ENCODE measurements at regions not wholly inside any gene's neighbourhood (a gene's known extent, or its start where the extent isn't known, plus 50 kb on each side); places are given as distances from the start of the nearest gene placed in this dataset.

DNA sequence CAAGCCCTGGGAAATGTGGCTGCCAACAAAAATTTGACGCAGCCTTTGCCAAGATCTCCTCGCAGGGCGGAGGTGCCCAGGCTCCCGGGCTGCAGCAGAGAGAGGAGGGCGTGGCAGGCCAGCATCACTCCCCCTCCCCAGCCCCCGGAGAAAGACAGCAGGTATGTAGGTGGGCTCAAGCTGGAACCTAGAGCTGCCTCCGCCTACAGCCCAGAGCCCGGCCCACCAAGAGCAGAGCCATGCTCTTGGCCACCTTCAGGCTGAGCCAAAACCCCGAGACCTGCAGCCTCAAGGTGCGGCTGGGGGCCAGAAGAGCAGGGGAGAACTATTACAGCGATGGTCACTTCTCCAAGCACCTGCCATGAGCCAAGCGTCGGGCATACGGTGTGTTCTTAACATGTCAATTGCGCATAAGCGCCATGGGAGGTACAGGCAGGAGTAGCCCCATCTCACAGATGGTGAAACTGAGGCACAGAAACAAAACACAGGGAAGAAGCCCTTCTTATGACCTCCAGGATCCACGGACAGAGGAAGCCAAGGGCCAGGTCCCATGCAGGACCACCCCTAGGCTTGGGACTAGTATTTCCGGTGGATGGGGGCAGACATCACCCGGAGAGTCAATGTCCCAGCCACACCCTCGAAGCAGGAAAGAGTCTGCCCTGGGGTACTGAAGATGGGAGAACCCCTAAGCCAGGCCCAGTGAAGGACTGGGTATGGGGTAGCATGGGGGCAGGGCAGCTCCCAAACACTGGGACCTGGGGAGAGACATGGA lies 109.0 kb downstream of the NCOR2 start:
- TF ChIP-seq POLR2A (IDR thresholded peaks at IDR 0.05) (no peak), EP300 (IDR thresholded peaks at IDR 0.05) (no peak), POLR2AphosphoS5 (IDR thresholded peaks at IDR 0.05) (no peak)
- TF ChIP-seq, protein P1, sequence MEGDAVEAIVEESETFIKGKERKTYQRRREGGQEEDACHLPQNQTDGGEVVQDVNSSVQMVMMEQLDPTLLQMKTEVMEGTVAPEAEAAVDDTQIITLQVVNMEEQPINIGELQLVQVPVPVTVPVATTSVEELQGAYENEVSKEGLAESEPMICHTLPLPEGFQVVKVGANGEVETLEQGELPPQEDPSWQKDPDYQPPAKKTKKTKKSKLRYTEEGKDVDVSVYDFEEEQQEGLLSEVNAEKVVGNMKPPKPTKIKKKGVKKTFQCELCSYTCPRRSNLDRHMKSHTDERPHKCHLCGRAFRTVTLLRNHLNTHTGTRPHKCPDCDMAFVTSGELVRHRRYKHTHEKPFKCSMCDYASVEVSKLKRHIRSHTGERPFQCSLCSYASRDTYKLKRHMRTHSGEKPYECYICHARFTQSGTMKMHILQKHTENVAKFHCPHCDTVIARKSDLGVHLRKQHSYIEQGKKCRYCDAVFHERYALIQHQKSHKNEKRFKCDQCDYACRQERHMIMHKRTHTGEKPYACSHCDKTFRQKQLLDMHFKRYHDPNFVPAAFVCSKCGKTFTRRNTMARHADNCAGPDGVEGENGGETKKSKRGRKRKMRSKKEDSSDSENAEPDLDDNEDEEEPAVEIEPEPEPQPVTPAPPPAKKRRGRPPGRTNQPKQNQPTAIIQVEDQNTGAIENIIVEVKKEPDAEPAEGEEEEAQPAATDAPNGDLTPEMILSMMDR (IDR thresholded peaks at IDR 0.05), result no peak
